HEK293 (cell line): ENCODE measurements at regions not wholly inside any gene's neighbourhood (a gene's known extent, or its start where the extent isn't known, plus 50 kb on each side); places are given as distances from the start of the nearest gene placed in this dataset.

Source experiments
- GLI4 ChIP-seq: fragments of 450-650 bp; formaldehyde crosslinking; IDR thresholded peaks from 2 replicates; pipeline ENCODE4 v1.5.1; 2016; ENCODE audit warnings: missing biosample characterization, missing genetic modification characterization
- GLIS1 ChIP-seq: fragments of 450-650 bp; formaldehyde crosslinking; IDR thresholded peaks from 2 replicates; pipeline ENCODE4 v1.5.1; 2016; ENCODE audit warnings: missing biosample characterization, missing genetic modification characterization
- ZFP41 ChIP-seq: fragments of 450-650 bp; formaldehyde crosslinking; IDR thresholded peaks from 2 replicates; pipeline ENCODE4 v1.5.1; 2016; ENCODE audit warnings: missing biosample characterization, missing genetic modification characterization, borderline replicate concordance
- ZNF121 ChIP-seq: fragments of 450-650 bp; formaldehyde crosslinking; IDR thresholded peaks from 2 replicates; pipeline ENCODE4 v1.5.1; 2016; ENCODE audit warnings: missing biosample characterization, missing genetic modification characterization
- ZNF585B ChIP-seq: fragments of 450-650 bp; formaldehyde crosslinking; IDR thresholded peaks from 2 replicates; pipeline ENCODE4 v1.5.1; 2016; ENCODE audit warnings: missing biosample characterization, missing genetic modification characterization
- ZNF610 ChIP-seq: fragments of 450-650 bp; formaldehyde crosslinking; IDR thresholded peaks from 2 replicates; pipeline ENCODE4 v1.5.1; 2016; ENCODE audit warnings: missing biosample characterization, missing genetic modification characterization, borderline replicate concordance
- TF ChIP-seq, protein P1 (sequence below): fragments of 450-650 bp; formaldehyde crosslinking; IDR thresholded peaks from 2 replicates; pipeline ENCODE4 v1.5.1; 2016; ENCODE audit warnings: missing biosample characterization, missing genetic modification characterization
- TF ChIP-seq, protein P2 (sequence below): fragments of 450-650 bp; formaldehyde crosslinking; IDR thresholded peaks from 2 replicates; pipeline ENCODE4 v1.5.1; 2016; ENCODE audit warnings: missing biosample characterization, missing genetic modification characterization
- TF ChIP-seq, protein P3 (sequence below): fragments of 450-650 bp; formaldehyde crosslinking; IDR thresholded peaks from 2 replicates; pipeline ENCODE4 v1.5.1; 2016; ENCODE audit warnings: missing biosample characterization, missing genetic modification characterization, low read depth
- TF ChIP-seq, protein P4 (sequence below): fragments of 450-650 bp; formaldehyde crosslinking; IDR thresholded peaks from 2 replicates; pipeline ENCODE4 v1.5.1; 2016; ENCODE audit warnings: missing biosample characterization, missing genetic modification characterization, borderline replicate concordance

DNA sequence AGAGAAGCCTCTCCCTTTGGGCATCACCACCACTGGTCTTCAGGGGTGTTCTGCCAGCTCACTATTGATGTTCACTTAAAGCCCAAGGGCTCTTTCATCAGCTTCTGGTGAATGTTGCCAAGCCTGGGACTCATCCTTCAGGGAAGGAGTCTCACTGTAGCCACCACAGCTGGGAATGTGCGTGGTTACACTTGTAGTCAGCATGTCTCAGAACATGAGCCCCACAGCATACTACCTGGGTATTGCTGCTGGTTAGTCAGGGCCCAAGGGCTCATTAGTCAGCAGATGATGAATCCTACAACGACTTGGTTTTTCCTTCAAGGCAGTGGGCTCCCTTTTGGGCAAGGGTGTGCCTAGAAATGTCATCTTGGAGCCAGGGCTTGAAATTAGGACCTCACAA is 412.9 kb downstream of the VGLL3 start:
- TF ChIP-seq, protein P1, sequence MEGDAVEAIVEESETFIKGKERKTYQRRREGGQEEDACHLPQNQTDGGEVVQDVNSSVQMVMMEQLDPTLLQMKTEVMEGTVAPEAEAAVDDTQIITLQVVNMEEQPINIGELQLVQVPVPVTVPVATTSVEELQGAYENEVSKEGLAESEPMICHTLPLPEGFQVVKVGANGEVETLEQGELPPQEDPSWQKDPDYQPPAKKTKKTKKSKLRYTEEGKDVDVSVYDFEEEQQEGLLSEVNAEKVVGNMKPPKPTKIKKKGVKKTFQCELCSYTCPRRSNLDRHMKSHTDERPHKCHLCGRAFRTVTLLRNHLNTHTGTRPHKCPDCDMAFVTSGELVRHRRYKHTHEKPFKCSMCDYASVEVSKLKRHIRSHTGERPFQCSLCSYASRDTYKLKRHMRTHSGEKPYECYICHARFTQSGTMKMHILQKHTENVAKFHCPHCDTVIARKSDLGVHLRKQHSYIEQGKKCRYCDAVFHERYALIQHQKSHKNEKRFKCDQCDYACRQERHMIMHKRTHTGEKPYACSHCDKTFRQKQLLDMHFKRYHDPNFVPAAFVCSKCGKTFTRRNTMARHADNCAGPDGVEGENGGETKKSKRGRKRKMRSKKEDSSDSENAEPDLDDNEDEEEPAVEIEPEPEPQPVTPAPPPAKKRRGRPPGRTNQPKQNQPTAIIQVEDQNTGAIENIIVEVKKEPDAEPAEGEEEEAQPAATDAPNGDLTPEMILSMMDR (tag by site-specific recombination): no peak
- TF ChIP-seq ZNF585B (tag by site-specific recombination) (no peak), GLI4 (tag by site-specific recombination) (no peak), ZNF121 (tag by site-specific recombination) (no peak), GLIS1 (tag by site-specific recombination) (no peak), ZNF610 (tag by site-specific recombination) (no peak), ZFP41 (tag by site-specific recombination) (no peak)
- TF ChIP-seq, protein P2, sequence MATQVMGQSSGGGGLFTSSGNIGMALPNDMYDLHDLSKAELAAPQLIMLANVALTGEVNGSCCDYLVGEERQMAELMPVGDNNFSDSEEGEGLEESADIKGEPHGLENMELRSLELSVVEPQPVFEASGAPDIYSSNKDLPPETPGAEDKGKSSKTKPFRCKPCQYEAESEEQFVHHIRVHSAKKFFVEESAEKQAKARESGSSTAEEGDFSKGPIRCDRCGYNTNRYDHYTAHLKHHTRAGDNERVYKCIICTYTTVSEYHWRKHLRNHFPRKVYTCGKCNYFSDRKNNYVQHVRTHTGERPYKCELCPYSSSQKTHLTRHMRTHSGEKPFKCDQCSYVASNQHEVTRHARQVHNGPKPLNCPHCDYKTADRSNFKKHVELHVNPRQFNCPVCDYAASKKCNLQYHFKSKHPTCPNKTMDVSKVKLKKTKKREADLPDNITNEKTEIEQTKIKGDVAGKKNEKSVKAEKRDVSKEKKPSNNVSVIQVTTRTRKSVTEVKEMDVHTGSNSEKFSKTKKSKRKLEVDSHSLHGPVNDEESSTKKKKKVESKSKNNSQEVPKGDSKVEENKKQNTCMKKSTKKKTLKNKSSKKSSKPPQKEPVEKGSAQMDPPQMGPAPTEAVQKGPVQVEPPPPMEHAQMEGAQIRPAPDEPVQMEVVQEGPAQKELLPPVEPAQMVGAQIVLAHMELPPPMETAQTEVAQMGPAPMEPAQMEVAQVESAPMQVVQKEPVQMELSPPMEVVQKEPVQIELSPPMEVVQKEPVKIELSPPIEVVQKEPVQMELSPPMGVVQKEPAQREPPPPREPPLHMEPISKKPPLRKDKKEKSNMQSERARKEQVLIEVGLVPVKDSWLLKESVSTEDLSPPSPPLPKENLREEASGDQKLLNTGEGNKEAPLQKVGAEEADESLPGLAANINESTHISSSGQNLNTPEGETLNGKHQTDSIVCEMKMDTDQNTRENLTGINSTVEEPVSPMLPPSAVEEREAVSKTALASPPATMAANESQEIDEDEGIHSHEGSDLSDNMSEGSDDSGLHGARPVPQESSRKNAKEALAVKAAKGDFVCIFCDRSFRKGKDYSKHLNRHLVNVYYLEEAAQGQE (tag by site-specific recombination): no peak
- TF ChIP-seq, protein P3, sequence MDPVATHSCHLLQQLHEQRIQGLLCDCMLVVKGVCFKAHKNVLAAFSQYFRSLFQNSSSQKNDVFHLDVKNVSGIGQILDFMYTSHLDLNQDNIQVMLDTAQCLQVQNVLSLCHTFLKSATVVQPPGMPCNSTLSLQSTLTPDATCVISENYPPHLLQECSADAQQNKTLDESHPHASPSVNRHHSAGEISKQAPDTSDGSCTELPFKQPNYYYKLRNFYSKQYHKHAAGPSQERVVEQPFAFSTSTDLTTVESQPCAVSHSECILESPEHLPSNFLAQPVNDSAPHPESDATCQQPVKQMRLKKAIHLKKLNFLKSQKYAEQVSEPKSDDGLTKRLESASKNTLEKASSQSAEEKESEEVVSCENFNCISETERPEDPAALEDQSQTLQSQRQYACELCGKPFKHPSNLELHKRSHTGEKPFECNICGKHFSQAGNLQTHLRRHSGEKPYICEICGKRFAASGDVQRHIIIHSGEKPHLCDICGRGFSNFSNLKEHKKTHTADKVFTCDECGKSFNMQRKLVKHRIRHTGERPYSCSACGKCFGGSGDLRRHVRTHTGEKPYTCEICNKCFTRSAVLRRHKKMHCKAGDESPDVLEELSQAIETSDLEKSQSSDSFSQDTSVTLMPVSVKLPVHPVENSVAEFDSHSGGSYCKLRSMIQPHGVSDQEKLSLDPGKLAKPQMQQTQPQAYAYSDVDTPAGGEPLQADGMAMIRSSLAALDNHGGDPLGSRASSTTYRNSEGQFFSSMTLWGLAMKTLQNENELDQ (tag by site-specific recombination): no peak
- TF ChIP-seq, protein P4, sequence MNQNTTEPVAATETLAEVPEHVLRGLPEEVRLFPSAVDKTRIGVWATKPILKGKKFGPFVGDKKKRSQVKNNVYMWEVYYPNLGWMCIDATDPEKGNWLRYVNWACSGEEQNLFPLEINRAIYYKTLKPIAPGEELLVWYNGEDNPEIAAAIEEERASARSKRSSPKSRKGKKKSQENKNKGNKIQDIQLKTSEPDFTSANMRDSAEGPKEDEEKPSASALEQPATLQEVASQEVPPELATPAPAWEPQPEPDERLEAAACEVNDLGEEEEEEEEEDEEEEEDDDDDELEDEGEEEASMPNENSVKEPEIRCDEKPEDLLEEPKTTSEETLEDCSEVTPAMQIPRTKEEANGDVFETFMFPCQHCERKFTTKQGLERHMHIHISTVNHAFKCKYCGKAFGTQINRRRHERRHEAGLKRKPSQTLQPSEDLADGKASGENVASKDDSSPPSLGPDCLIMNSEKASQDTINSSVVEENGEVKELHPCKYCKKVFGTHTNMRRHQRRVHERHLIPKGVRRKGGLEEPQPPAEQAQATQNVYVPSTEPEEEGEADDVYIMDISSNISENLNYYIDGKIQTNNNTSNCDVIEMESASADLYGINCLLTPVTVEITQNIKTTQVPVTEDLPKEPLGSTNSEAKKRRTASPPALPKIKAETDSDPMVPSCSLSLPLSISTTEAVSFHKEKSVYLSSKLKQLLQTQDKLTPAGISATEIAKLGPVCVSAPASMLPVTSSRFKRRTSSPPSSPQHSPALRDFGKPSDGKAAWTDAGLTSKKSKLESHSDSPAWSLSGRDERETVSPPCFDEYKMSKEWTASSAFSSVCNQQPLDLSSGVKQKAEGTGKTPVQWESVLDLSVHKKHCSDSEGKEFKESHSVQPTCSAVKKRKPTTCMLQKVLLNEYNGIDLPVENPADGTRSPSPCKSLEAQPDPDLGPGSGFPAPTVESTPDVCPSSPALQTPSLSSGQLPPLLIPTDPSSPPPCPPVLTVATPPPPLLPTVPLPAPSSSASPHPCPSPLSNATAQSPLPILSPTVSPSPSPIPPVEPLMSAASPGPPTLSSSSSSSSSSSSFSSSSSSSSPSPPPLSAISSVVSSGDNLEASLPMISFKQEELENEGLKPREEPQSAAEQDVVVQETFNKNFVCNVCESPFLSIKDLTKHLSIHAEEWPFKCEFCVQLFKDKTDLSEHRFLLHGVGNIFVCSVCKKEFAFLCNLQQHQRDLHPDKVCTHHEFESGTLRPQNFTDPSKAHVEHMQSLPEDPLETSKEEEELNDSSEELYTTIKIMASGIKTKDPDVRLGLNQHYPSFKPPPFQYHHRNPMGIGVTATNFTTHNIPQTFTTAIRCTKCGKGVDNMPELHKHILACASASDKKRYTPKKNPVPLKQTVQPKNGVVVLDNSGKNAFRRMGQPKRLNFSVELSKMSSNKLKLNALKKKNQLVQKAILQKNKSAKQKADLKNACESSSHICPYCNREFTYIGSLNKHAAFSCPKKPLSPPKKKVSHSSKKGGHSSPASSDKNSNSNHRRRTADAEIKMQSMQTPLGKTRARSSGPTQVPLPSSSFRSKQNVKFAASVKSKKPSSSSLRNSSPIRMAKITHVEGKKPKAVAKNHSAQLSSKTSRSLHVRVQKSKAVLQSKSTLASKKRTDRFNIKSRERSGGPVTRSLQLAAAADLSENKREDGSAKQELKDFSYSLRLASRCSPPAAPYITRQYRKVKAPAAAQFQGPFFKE (tag by site-specific recombination): no peak
